Renal cortical epithelial cell (primary cell): ENCODE measurements at regions not wholly inside any gene's neighbourhood (a gene's known extent, or its start where the extent isn't known, plus 50 kb on each side); places are given as distances from the start of the nearest gene placed in this dataset.
A peak's percentile ranks its signal among the peaks of the same experiment; 100 is the strongest.

ENCODE experiments used
- DNase-seq: peaks from one replicate; pipeline ENCODE4 v3.0.0-alpha.2; 2011; ENCODE audit warnings: low read depth

DNA sequence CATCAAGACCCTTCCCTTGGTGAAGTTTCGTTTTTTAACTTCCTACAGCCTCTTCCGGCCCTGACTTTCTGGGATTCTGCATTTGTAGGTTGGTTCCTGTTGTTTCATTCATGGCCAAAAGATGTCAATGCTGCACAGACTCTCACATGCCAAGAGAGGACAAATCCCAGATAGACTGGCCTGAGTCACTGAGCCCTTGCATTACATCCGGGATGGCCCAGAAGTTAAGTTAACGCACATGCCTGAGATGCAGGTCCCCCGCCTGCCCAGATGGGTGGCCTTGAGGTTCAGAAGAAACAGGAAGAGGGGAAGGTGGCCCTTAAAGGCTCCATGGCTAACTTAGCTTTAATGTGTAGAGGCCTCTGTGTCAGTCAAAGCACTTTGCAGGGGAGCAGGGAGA, 51.6 kb upstream of the SRGAP3 start:
- no peak for DNase-seq

DNA sequence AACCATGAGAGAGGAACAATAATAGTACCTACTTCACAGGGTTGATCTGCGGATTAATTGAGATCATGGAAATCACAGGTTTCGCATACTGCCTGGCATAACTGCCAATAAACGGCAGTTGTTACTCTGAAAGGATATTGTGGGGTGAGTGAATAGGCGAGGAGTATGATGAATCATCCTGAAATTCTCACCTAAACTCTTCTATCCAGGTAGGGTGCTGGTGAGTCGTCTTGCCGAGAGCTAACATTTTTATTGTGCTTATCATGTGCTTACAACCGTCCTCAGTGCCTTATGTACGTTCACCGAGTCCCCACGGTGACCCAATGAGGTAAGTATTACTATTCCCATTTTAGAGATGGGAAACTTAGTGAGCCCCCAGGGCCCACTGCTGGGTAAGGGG, 52.4 kb upstream of the SRGAP3 start:
- no peak for DNase-seq

DNA sequence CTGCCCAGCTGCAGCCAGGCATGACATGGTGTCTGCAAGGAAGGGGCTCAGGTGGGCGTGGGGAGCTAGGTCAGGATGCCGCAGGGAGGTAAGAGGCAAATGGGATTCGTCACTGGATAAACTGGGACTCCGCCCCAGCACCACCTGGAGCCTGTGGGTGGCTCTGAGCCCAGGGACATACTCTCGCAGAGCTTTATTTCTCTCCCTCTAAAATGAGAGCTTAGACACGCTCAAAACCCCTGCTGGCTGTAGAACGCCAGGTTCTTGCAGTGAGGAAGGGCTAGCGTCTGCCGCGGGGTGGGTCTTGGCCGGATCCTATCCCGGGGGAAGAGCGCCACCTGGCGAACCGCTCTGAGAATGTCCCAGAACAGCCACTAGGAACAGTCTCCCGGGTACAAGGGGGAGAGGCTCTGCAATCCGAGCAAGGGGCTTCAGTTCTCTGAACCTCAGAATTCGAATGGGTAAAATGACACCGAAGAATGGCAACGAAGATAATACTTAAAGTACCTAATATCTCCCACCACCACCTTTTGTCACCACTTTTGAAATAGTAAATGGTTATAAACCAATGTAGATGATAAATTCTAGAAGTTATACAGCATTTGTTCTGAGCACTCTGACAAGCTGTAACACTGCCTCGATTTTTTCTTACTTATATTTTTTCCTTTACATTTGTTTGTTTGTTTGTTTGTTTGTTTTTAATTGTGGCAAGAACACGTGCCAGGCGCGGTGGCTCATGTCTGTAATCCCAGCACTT, 53.2 kb upstream of the SRGAP3 start:
- DNase-seq, result peak; percentile 72

DNA sequence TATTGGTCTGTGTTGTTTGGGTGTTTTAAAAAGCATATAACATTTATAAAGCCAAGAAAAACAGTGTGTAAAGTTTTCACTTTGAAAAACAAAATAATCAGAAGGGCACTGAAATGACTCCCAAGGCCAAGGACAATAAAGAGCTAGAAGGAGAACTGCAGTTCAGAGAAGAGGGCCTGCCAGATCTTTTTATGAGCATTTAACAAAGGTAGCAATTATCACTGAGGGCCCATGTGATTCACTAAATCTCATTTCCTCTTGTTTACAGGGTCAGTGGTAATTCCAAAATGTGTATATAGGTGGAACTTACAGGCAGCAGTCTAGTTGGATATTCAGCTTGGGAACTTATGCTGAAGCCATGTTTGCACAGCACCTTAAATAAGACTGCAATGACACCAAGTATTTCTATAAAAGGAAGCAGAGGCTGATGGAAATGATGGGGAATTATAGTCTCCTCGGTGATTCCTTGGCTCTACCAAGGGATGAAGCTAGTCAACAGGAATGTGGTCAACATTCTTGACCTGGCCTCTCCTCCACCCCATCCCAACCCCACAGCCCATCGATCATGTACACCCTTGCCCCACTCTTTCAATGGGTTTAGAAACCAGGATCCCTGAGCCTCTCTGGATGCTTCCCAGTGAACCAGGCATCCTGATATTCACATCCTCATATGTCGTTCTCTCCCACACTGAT, 54.4 kb upstream of the THUMPD3 start:
- DNase-seq, result peak; percentile 13

DNA sequence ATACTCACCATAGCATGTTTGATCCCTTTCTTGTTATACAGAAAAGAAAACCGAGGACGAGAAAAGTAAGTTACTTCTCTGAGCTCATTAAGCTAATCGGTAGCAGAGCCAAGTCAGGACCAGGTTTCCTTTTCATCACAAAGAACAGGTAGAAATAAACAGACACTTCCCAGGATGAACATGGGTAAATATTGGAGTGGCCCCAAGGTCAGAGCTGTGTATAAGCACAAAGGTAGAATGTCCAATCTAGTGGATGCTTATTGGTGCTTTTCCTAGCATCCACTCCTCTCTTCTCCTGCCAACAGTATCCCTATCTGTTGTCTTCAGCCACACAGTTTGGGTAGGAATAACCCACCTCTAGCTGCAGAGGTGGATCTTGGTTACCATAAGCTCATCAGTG, 52.8 kb upstream of the THUMPD3 start:
- no peak for DNase-seq

DNA sequence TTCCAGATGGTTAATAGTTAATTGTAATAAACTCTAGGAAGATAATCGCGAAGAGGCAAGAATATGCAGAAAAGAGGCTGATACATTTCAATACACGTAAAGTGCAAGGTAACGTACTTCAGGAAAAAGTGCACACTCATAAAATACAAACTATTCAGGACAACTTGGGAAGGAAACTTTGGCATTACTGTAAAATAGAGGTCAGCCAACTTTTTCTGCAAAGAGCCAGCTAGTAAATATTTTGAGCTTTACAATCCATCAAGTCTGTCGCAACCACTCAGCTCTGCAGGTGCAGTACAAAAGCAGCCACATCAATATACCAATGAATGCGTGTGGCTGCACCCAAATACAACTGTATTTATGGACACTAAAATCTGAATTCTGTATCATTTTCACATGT, 51.6 kb upstream of the THUMPD3 start:
- peak; percentile 14 for DNase-seq
